OCI-LY7 (cell line): ENCODE measurements at regions not wholly inside any gene's neighbourhood (a gene's known extent, or its start where the extent isn't known, plus 50 kb on each side); places are given as distances from the start of the nearest gene placed in this dataset.

Experiments
- BruUV-seq: library from RNA; stranded (reverse); fragments of 400-500 nt; replicated peaks from 2 replicates; lab custom pipeline; 2021; lab: Mats Ljungman, UMichigan
- CTCF ChIA-PET: fragments of 300-600 bp; sonication (Branson Sonifier 250); formaldehyde crosslinking; loops from one replicate; lab custom pipeline; 2022; ENCODE audit warnings: antibody characterized with exemption; ENCODE audit not compliant: unreplicated experiment; lab: Charles Lee
- POLR2A ChIA-PET: fragments of 300-600 bp; sonication (Branson Sonifier 250); formaldehyde crosslinking; loops from one replicate; lab custom pipeline; 2022; ENCODE audit warnings: antibody characterized with exemption; lab: Charles Lee
- DNase-seq: peaks from one replicate; pipeline ENCODE4 v3.0.0-alpha.2; 2015; ENCODE audit warnings: low spot score
- H2AFZ ChIP-seq: fragments of 200-600 bp; sonication (generic), shearing (Covaris generic); 2 replicates; pipeline ENCODE4 v1.6.1; 2014; ENCODE audit warnings: mild to moderate bottlenecking, antibody characterized with exemption, low read length, moderate library complexity
- H3K27ac ChIP-seq: fragments of 200-600 bp; sonication (generic); 2 replicates; pipeline ENCODE4 v1.5.1; 2014; ENCODE audit warnings: mixed run types, low read depth, mild to moderate bottlenecking, moderate library complexity, low read length, inconsistent platforms; ENCODE audit not compliant: poor library complexity, severe bottlenecking
- H3K36me3 ChIP-seq: fragments of 200-600 bp; sonication (generic); 2 replicates; pipeline ENCODE4 v1.6.1; 2014; ENCODE audit warnings: mild to moderate bottlenecking, antibody characterized with exemption, low read length, moderate library complexity, mixed read lengths; ENCODE audit not compliant: insufficient read depth
- H3K4me1 ChIP-seq: fragments of 200-600 bp; sonication (generic); 2 replicates; pipeline ENCODE4 v1.5.1; 2014; ENCODE audit warnings: mild to moderate bottlenecking, low read length; ENCODE audit not compliant: insufficient read depth, poor library complexity, severe bottlenecking
- H3K4me2 ChIP-seq: fragments of 200-600 bp; sonication (generic); 2 replicates; pipeline ENCODE4 v1.6.1; 2014; ENCODE audit warnings: mild to moderate bottlenecking, low read length
- H3K4me3 ChIP-seq: fragments of 200-600 bp; sonication (generic); 2 replicates; pipeline ENCODE4 v1.5.1; 2014; ENCODE audit warnings: mild to moderate bottlenecking, low read depth, low read length; ENCODE audit not compliant: poor library complexity, severe bottlenecking
- H3K79me2 ChIP-seq: fragments of 200-600 bp; sonication (generic); 2 replicates; pipeline ENCODE4 v1.6.1; 2016; ENCODE audit warnings: low read depth, mild to moderate bottlenecking, low read length, moderate library complexity, mixed read lengths; ENCODE audit not compliant: insufficient read depth
- H3K9me2 ChIP-seq: fragments of 200-600 bp; sonication (generic); 2 replicates; pipeline ENCODE4 v1.6.1; 2016; ENCODE audit warnings: mild to moderate bottlenecking, low read length, mixed read lengths; ENCODE audit not compliant: insufficient read depth
- H3K9me3 ChIP-seq: fragments of 200-600 bp; sonication (generic); 2 replicates; pipeline ENCODE4 v1.6.1; 2014; ENCODE audit warnings: mild to moderate bottlenecking, mixed run types, low read length, mixed read lengths
- H4K20me1 ChIP-seq: fragments of 200-600 bp; sonication (generic); 2 replicates; pipeline ENCODE4 v1.6.1; 2014; ENCODE audit warnings: mild to moderate bottlenecking, antibody characterized with exemption, low read length, moderate library complexity, mixed read lengths; ENCODE audit not compliant: insufficient read depth
- CTCF ChIP-seq: fragments of 200-600 bp; sonication (generic); conservative IDR thresholded peaks from 2 replicates; pipeline ENCODE4 v1.5.1; 2014; ENCODE audit warnings: mild to moderate bottlenecking, antibody characterized with exemption, low read length, moderate library complexity, mixed read lengths
- EZH2phosphoT487 ChIP-seq: fragments of 200-600 bp; sonication (generic); IDR thresholded peaks from 2 replicates; pipeline ENCODE4 v1.6.1; 2018; ENCODE audit warnings: low read depth, borderline replicate concordance, mild to moderate bottlenecking, mixed run types, antibody characterized with exemption, low read length, moderate library complexity, mixed read lengths
- intact Hi-C: fragments of 100-400 bp; cut with micrococcal nuclease; formaldehyde crosslinking; loops from one replicate; pipeline ENCODE4 v1.10.0; 2022; ENCODE audit not compliant: unreplicated experiment

- Histone ChIP-seq H4K20me1 (no peaks in the 10 kb centered on the region), H3K4me2 (no peak overlapping the region), H2AFZ (no peak overlapping the region), H3K4me1 (no peaks in the 10 kb centered on the region), H3K9me3 (no peaks in the 10 kb centered on the region), H3K4me3 (no peak overlapping the region), H3K27ac (no peak overlapping the region), H3K9me2 (no peaks in the 10 kb centered on the region), H3K79me2 (no peaks in the 10 kb centered on the region), H3K36me3 (no peaks in the 10 kb centered on the region)
- POLR2A ChIA-PET, result no interaction called here
- CTCF ChIA-PET, result no interaction called here
- intact Hi-C loops, result no loop called here
- no TSS peak for BruUV-seq
- DNase-seq, result no peak
- TF ChIP-seq EZH2phosphoT487, result no peak
- no peak for TF ChIP-seq CTCF
Observed at GRCh38 chr2:109998-110397, 63.7 kb upstream of the FAM110C start.

DNA sequence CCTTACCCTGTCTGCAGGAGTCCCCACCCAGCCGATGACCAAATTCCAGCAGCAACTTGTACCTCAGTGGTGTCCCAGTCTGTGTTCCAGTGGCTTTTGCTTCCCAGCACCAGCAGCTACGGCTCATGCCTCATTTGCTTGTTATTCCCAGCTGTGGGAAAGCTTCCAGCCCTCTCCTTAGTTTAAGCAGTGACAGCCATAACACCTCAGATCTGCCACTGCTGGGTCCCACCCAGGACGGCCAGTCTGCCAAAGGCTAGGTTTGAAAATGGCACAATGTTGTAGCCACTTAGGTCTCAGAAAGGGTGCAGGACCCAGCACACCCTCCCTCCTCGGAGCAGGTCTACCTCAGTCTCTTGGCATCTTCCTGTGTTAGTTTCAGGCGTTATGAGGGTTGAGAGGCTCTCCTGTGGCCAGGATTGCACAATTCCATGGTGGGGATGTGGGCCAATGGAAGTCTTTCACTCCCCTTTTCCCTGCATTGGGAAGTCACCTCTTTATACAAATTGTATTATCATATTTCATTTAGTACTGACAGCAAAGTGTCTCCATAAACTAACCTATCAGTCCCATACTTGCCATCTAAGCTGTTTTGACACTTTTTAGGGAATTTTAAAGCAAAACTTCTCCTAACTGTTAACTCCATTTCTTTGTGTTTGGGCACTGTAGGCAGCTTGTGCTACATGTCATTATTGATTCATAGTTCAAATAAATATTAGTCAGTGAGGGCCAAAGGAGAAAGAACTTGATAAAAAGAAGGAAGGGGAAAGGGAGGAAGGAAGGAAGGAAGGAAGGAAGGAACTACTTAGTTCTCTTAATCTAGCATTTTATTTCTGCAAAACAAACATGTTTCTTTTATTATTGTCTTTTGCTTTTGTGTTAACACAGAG is 62.9 kb upstream of the FAM110C start:
- no peak overlapping the region for H2AFZ ChIP-seq
- intact Hi-C loops, result no loop called here
- no peak for DNase-seq
- H3K36me3 ChIP-seq, result no peaks in the 10 kb centered on the region
- ChIA-PET POLR2A (no interaction called here), CTCF (no interaction called here)
- H3K9me3 ChIP-seq, result no peaks in the 10 kb centered on the region
- H3K27ac ChIP-seq, result no peak overlapping the region
- no peak for TF ChIP-seq EZH2phosphoT487
- no peak for TF ChIP-seq CTCF
- no peaks in the 10 kb centered on the region for H3K4me1 ChIP-seq
- H4K20me1 ChIP-seq, result no peaks in the 10 kb centered on the region
- no TSS peak for BruUV-seq
- H3K9me2 ChIP-seq, result no peaks in the 10 kb centered on the region
- no peak overlapping the region for H3K4me2 ChIP-seq
- H3K79me2 ChIP-seq, result no peaks in the 10 kb centered on the region
- H3K4me3 ChIP-seq, result no peak overlapping the region

GRCh38 chr2:101016-101415 is 54.7 kb upstream of the FAM110C start:
- Histone ChIP-seq H3K9me2 (no peaks in the 10 kb centered on the region), H3K4me3 (no peak overlapping the region), H3K36me3 (no peaks in the 10 kb centered on the region), H3K9me3 (no peaks in the 10 kb centered on the region), H3K4me2 (no peak overlapping the region), H4K20me1 (no peaks in the 10 kb centered on the region), H3K27ac (no peak overlapping the region), H3K4me1 (no peaks in the 10 kb centered on the region), H2AFZ (no peak overlapping the region), H3K79me2 (no peaks in the 10 kb centered on the region)
- ChIA-PET POLR2A (interaction anchor here (0.6 kb wide), 1 partner anchor 1236 kb away, joined by 4 read pairs; no protein-coding TSS in a partner anchor), CTCF (no interaction called here)
- TF ChIP-seq CTCF, result no peak
- no peak for TF ChIP-seq EZH2phosphoT487
- no TSS peak for BruUV-seq
- intact Hi-C loops, result no loop called here
- DNase-seq, result no peak
